Panc1 (cell line): ENCODE measurements at regions not wholly inside any gene's neighbourhood (a gene's known extent, or its start where the extent isn't known, plus 50 kb on each side); places are given as distances from the start of the nearest gene placed in this dataset.

Source experiments
- ATAC-seq: fragments of 200-7000 bp; cut with Tn5 transposase; 2 replicates; pipeline ENCODE4 v1.9.1; 2020; ENCODE audit warnings: mild to moderate bottlenecking, moderate library complexity
- BruUV-seq: library from RNA; stranded (reverse); fragments of 400-500 nt; replicated peaks from 2 replicates; lab custom pipeline; 2021; lab: Mats Ljungman, UMichigan
- CTCF ChIA-PET: fragments of 300-600 bp; sonication (Branson Sonifier 250); formaldehyde crosslinking; loops from one replicate; lab custom pipeline; 2022; ENCODE audit warnings: antibody characterized with exemption; lab: Charles Lee
- POLR2A ChIA-PET: fragments of 300-600 bp; sonication (Branson Sonifier 250); formaldehyde crosslinking; loops from one replicate; lab custom pipeline; 2022; ENCODE audit warnings: antibody characterized with exemption; lab: Charles Lee
- DNase-seq: peaks from one replicate; pipeline ENCODE4 v3.0.0-alpha.2; 2010; ENCODE audit warnings: low read depth, low spot score
- H3K27ac ChIP-seq: 2 replicates; pipeline ENCODE4 v1.5.1; 2011; ENCODE audit warnings: mild to moderate bottlenecking, low read length, inconsistent platforms
- H3K27me3 ChIP-seq: fragments of 200-500 bp; sonication (Bioruptor generic); 2 replicates; pipeline ENCODE4 v1.6.0; 2014; ENCODE audit warnings: low read length, inconsistent platforms; ENCODE audit not compliant: control insufficient read depth, insufficient read depth
- H3K36me3 ChIP-seq: fragments of 200-500 bp; sonication (Bioruptor generic); 2 replicates; pipeline ENCODE4 v1.5.1; 2014; ENCODE audit warnings: inconsistent platforms, mild to moderate bottlenecking, low read length, moderate library complexity; ENCODE audit not compliant: control insufficient read depth, insufficient read depth
- H3K4me1 ChIP-seq: 2 replicates; pipeline ENCODE4 v1.5.1; 2011; ENCODE audit warnings: inconsistent platforms, mild to moderate bottlenecking, low read length, moderate library complexity; ENCODE audit not compliant: control insufficient read depth, insufficient read depth
- H3K4me3 ChIP-seq, 2 experiments: 2 replicates each; pipeline ENCODE4 v1.5.1; 2011 to 2012; ENCODE audit warnings: low read depth in 2 of 2, low read length in 2 of 2, mild to moderate bottlenecking in 2 of 2, inconsistent platforms in 1 of 2, moderate library complexity in 1 of 2
- H3K9me3 ChIP-seq: fragments of 200-500 bp; sonication (Bioruptor generic); 2 replicates; pipeline ENCODE4 v1.5.1; 2014; ENCODE audit warnings: low read depth, mild to moderate bottlenecking, inconsistent platforms, low read length, moderate library complexity; ENCODE audit not compliant: control insufficient read depth, insufficient read depth
- CTCF ChIP-seq: fragments of 450-650 bp; IDR thresholded peaks from 2 replicates; pipeline ENCODE4 v1.5.1; 2017; ENCODE audit warnings: mild to moderate bottlenecking
- POLR2AphosphoS5 ChIP-seq: IDR thresholded peaks from 2 replicates; pipeline ENCODE4 v1.6.1; 2012; ENCODE audit warnings: mild to moderate bottlenecking, low read depth, low read length, moderate library complexity
- REST ChIP-seq, 2 experiments: IDR thresholded peaks; 2 replicates each; pipeline ENCODE4 v1.6.1; 2011 to 2012; ENCODE audit warnings: low read depth in 2 of 2, control low read depth in 1 of 2, low read length in 1 of 2, mild to moderate bottlenecking in 1 of 2, moderate library complexity in 1 of 2; ENCODE audit not compliant: insufficient read depth in 1 of 2
- SIN3A ChIP-seq: IDR thresholded peaks from 2 replicates; pipeline ENCODE4 v1.6.1; 2012; ENCODE audit warnings: low read depth, mild to moderate bottlenecking, low read length, moderate library complexity, borderline replicate concordance; ENCODE audit not compliant: insufficient read depth
- TCF7L2 ChIP-seq: IDR thresholded peaks from 2 replicates; pipeline ENCODE4 v1.6.1; 2011; ENCODE audit warnings: mild to moderate bottlenecking, low read depth, low read length, inconsistent platforms
- in situ Hi-C: cut with HindIII; loops from 2 replicates; pipeline ENCODE4 v1.10.0; 2016; ENCODE audit warnings: low sequenced_read_pairs, low pct_unique_long_range_greater_than_20kb
- intact Hi-C: fragments of 100-400 bp; cut with micrococcal nuclease; formaldehyde crosslinking; loops from one replicate; pipeline ENCODE4 v1.10.0; 2022; ENCODE audit not compliant: unreplicated experiment

GRCh38 chr13:26880735-26881134 is 120.1 kb upstream of the GPR12 start:
- Histone ChIP-seq H3K4me3 (peak overlapping the region in 1 of 2 experiments; percentile 15; a peak in 2 of 4 replicates), H3K27ac (no peak overlapping the region), H3K9me3 (0 out of 2 replicates have a peak, but pooled peaks cover 4% of the 10 kb centered on the region), H3K27me3 (no peaks in the 10 kb centered on the region), H3K36me3 (no peaks in the 10 kb centered on the region), H3K4me1 (peaks cover 3% of the 10 kb centered on the region; the same call in 1 of the 2 replicates)
- ChIA-PET POLR2A (no interaction called here), CTCF (no interaction called here)
- ATAC-seq (no peak), DNase-seq (no peak)
- in situ Hi-C loops (no loop called here), intact Hi-C loops (no loop called here)
- BruUV-seq: no TSS peak
- TF ChIP-seq SIN3A (no peak), POLR2AphosphoS5 (no peak), TCF7L2 (no peak), CTCF (no peak), REST (IDR thresholded peaks at IDR 0.05; ENCODE audit: insufficient read depth in 1 of 2, low read depth in 2 of 2, low read length in 1 of 2) (no peak)

- DNase-seq (no peak), ATAC-seq (no peak)
- H3K4me1 ChIP-seq: peaks cover 3% of the 10 kb centered on the region; the same call in 1 of the 2 replicates
- H3K36me3 ChIP-seq: no peaks in the 10 kb centered on the region
- no peak for TF ChIP-seq POLR2AphosphoS5
- no peak for TF ChIP-seq CTCF
- no peak for TF ChIP-seq SIN3A
- no peak for TF ChIP-seq TCF7L2
- TF ChIP-seq REST (IDR thresholded peaks at IDR 0.05; ENCODE audit: insufficient read depth in 1 of 2, low read depth in 2 of 2, low read length in 1 of 2): no peak
- no peaks in the 10 kb centered on the region for H3K27me3 ChIP-seq
- intact Hi-C loops: no loop called here
- 0 out of 2 replicates have a peak, but pooled peaks cover 4% of the 10 kb centered on the region for H3K9me3 ChIP-seq
- ChIA-PET CTCF (no interaction called here), POLR2A (no interaction called here)
- no peak overlapping the region for H3K27ac ChIP-seq
- in situ Hi-C loops: no loop called here
- H3K4me3 ChIP-seq: no peak overlapping the region
- BruUV-seq: no TSS peak
Measured at GRCh38 chr13:26878438-26878837, 117.9 kb upstream of the GPR12 start.
